ENCODE measurements at regions not wholly inside any gene's neighbourhood (a gene's known extent, or its start where the extent isn't known, plus 50 kb on each side); places are given as distances from the start of the nearest gene placed in this dataset.
"Not testable (repeated sequence)": the region's sequence is repeated elsewhere in the genome, so short reads cannot be mapped to it uniquely, and the experiment has no call there.

DNA sequence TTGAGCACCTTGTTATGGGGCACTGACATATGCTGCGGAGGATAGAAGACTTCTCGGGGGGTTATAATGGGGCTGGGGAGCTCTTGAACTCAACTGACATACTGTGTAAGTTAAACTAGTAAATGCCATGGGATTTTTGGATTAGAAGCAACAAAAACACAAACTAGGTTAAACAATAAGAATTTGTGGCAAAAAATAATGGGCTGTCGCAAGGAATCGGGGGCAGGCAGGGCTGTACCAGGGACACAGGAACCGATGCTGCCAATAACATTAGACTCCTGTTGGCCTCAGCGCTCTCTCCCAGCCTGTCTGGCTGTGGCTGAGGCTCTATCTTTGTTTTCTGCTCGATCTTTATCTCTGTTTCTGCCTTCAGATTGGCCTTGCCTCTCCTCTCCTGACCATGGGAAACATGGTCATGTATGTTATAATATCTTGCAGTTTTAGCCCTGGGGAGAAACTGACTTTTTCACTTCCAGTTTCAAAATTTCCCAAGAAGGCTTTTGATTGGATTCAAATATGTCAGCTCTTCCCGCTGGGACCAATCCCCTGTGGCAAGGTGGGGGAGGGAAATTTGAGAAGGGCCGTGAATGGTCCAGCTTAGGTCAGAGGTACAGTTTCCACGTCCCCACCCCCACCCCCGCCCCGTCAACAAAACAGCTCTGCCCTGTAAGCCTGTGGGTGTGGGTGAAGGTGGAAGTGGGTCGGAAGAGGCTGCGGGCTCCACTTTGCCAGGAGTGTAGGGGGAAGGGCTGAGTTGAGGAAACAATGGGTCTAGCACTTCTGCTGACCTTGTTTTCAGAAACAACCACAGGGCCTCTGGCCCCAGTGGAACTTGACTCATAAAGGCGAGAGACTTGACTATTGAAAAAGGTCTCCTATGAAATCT is 161.1 kb upstream of the TBL1XR1 start:
- DNase-seq (ENCODE audit: low read depth in 2 of 2): peak in 1 of 2 donors; percentile 23

DNA sequence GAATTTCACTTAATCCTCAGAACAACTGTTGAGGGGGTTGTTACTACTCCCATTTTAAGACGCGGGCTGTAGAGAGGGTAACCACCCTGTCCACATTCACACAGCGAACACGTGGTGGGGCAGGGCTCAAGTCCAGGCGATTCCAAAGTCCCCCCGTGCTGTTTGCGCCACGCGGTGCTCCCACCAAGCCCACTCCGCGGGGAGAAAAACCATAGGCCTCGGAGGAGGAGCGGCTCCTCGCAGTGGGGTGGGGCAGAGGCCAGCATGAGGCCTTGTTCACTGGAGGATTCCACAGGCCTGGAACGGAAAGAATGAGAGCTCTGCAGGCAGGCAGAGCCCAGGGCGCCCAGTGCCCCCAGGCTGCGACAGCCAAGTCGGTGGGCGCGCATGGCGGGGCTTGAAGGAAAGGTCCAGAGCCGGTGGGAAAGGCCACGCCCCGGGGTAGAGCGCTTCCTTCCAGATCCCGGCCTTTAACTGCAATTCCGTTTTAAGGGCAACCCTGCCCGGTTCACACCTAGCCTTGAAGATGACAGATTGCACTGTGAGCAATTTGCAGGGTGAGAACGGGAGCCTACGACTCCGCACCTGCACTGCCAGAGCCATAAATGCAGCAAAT is 161.8 kb upstream of the TBL1XR1 start:
- peak in 1 of 2 donors; percentile 4 for DNase-seq (ENCODE audit: low read depth in 2 of 2)

DNA sequence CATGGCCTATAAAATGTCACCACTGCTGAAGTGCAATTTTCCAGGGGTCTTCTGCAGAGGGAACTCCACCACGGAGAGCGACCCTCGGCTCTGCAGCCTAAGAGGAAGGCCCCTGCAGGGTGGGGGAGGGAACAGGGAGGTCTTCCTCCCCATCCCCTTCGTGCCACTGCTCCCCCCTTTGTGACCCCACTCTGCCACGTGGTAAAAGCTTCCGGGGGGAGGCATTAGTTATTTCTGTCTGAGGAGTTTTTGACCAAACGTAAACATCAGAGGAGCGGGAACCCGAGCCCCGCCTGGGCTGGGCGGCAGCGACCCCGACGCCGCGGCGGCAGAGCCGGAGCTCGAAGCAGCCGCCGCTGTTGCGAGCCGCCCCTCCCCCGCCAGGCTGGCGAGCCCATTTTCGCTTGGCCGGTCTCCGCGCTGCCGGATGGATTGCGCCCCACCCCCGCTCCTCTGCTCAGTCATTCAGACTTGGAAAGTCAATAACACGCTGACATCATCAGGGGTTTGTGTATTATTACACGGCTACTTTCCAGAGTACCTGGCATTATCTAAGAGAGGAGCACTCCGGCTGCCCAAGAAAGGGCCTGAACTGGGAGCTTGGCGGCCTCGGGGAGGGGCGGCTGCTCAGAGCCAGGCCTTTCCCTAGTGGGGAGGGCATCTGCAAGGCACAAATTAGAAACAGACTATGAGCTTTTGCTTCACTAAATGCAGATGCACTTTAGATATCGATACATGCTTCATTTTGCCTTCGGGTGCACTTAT is 162.5 kb upstream of the TBL1XR1 start:
- DNase-seq (ENCODE audit: low read depth in 2 of 2): peak; percentile 92 to 96

DNA sequence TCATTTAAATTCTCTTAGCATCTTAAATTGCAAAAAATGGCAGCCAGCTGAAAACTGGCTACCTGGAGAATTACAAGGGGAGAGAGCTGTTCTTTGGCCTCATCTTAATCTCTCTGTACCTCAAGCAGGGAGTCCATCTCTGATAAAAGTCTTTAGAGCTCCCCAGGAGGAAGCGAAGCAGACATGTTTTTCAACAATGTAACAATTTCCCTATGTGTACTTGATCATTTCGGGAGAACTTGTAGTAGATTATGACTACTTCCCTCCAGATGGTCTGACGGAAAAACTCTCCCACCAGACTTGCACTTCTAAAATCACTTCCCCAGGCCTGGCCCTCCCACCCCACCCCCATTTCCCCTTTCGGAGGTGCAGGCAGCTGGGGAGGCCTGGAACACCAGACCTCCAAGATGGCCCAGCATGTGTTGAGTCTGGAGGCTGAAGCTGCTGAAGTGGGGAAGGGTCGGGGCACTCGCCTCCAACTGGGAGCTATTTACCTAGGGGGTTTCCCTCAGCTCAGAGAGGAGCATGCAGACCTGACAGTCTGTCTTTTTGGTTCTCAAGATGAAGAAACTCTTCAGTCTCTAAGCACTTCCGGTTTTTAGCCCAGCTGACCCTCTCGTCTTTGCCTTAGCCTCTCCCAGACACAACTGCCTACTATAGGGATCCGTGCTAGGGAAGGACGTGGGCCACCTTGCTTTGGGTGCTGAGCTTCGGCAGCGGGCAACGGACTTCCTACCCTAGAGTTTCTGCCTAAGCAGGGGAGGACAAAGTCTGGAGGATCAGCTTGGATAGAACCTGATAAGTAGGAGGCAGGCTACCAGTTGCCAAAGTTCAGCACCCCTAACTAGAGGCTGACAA is 164.0 kb upstream of the TBL1XR1 start:
- DNase-seq (ENCODE audit: low read depth in 2 of 2): no peak

DNA sequence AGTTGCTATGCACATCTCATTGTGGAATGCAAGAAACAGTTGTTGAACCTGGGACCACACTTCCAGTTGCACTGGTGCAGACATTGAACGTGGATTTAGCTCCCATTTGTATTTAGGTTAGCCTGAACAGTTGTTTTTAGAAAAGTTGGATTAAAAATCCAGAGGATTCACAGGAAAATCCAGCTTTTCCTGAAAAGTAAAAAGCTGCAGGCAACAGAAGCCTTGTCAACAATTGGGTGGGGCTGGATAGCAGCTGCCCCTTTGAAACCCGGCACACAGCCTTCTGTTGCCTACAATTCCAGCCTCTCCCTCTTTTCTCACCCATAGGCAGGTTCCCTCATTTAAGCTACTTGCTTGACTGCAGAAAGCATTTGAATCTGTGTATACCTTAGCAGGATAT is 165.3 kb upstream of the TBL1XR1 start:
- DNase-seq (ENCODE audit: low read depth in 2 of 2): no peak

DNA sequence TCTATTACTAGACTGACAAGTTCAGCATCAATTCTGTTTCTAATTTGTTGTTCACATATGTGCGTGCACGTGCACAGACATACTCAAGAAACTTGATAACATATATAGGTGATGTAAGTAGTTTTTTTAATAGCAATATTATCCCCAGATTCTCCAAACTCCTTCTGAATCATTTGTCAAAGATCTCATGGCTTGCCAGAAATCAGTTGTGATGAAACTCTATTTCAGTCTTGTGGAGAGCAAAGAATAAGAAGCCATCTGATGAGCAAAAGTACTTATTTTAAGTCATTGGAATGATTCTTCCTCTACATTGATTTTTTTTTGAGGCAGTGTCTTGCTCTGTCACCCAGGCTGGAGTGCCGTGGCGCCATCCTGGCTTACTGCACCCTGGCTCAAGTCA is 167.0 kb upstream of the TBL1XR1 start:
- no peak for DNase-seq (ENCODE audit: low read depth in 2 of 2)

DNA sequence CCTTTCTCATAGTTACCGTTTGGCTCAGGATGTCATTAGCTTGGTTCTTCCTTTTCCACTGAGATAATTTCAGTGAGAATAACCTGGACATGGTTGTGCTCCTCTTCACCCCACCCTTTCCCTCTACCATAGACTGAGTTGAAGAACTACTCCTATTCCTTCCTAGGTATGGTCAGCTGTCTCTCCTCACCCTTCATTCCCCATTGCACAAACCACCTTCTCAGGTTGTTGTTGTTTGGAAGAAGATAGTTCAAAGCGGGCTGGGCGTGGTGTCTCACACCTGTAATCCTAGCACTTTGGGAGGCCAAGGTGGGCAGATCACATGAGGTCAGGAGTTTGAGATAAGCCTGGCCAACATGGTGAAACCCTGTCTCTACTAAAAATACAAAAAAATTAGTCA is 168.0 kb upstream of the TBL1XR1 start:
- DNase-seq (ENCODE audit: low read depth in 2 of 2): not testable (repeated sequence)

DNA sequence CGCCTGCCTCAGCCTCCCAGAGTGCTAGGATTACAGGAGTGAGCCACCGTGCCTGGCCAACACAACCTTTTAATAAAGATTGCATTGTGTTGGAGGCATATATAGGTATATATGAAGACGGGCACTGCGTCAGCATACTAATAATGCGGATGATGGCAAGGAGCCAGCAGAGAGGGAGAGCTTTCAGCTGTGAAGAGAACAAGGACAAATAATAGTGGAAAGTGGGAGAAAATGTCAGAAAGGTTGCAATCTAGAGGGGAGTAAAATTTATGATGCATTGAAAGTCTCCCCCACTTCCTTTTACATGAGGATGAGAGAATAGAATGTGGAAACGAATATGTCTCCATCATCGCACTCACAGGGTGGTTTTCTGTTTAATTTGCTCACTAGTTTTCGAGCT is 170.5 kb upstream of the TBL1XR1 start:
- DNase-seq (ENCODE audit: low read depth in 2 of 2): no peak

DNA sequence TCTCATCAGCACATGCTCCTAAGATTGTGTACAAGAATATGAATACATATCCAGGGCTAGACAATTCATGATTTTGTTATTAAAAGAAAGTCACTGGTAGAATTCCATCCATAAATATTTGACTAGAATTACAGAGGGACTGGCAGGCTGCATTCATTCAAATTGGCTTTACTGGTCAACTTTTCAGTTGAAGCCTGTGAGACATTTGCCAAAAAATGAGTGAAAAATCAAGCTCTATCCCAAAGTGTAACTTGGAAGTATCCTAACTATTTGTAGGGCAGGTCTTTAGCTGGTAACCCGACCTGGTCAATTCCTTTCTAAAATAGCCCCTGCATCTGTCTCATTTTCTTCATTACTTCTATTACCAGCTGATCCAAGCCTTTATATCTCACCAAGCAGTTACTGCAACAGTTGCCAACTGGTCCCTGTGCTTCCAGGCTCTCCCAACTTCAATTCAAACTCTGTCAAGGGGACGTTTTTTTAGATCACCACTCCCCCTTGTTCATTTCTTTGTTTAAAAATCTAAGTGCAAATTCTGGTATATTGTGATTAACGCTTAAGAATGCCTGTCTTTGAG is 173.1 kb upstream of the TBL1XR1 start:
- DNase-seq (ENCODE audit: low read depth in 2 of 2): no peak

DNA sequence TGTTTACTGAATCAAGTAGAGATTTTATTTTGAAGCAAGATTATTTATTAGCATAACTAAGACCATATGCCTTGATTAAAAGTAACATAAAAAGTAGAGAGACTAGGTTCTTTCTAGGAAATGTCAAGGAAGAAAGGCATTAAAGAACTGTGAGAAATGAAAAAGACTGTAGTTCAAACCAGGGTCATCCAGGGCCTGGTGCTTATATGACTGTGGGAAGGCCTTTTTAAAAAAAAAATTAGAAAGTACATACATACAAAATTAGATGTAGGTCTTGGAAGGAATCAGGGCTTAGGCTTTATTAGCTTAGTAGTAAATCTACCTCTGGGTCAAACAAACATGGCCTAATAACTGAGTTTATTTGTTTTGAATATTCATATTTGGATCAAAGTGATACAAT is 173.9 kb upstream of the TBL1XR1 start:
- no peak for DNase-seq (ENCODE audit: low read depth in 2 of 2)

DNA sequence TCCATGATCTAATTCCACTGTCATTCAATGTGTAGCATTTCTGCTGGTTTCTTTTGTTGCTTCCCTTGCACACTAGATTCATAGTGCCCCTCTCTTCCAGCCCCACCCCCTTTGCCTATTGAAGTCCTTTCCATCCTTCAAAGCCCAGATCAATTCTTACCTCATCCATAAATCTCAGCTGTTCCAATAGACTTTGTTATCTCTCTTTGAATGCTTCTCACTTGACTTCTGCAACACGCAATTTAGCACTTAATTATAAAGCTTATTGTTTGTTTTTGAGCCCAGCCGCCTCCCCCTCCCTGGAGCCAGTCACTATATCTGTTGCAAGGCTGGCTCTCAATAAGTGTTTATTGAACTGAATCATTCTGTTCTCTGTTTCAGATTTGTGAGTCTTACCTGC is 174.6 kb upstream of the TBL1XR1 start:
- no peak for DNase-seq (ENCODE audit: low read depth in 2 of 2)

DNA sequence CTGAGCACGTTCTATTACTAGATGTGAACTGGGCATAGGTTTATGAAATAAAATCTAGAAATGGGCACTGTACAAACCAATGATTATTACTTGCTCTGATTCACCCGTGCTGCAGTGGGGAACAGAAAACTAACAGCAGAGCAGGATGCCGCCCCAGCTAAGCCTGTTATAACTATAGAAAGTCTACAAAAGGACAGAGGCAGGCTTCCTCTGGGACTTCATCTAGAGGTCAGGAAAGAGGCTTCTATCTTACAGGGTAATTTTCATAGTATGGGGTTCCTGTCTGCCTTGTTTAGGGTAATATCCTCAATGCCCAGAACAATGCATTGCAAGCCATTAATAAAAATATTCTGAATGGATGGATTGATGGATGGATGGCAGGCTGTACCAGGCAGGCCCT is 177.0 kb upstream of the TBL1XR1 start:
- no peak for DNase-seq (ENCODE audit: low read depth in 2 of 2)

DNA sequence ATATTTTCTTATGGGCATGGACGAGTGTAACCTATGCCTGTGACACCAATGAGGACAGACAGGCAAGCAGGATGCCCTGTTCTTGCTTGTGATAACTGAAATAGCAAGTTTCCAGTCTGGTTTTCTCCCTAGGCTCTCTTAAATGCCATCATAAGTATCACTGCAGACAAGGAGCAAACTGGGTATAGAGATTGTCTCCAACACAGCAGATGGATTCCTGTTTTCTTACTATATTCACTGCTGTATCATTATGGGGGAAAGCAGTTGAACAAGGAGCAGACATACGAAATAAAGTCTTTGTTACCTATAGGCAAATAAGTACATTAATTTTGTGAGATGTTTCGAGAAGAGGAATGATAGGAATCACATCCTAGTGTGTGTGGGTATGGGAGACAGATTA is 178.0 kb upstream of the TBL1XR1 start:
- DNase-seq (ENCODE audit: low read depth in 2 of 2): no peak

DNA sequence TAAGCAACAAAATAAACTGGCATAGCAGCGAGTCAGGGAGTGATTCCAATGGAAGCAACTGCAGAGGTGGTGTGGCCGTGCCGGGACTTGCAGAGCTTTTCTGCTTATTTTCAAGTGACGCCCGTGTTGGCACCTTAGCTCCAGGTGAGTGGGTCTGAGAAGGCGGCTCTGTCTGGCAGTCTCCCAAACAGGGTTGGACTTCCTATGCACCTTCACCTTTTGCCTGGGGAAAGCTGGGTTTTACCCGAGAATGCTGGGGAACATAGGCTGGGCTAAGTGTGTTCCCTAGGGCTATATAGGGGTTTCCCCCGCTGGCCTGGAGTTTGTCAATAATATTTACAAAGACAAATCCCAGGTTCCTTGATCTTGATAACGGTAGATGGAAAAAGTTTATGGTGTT is 179.9 kb upstream of the TBL1XR1 start:
- DNase-seq (ENCODE audit: low read depth in 2 of 2): no peak

DNA sequence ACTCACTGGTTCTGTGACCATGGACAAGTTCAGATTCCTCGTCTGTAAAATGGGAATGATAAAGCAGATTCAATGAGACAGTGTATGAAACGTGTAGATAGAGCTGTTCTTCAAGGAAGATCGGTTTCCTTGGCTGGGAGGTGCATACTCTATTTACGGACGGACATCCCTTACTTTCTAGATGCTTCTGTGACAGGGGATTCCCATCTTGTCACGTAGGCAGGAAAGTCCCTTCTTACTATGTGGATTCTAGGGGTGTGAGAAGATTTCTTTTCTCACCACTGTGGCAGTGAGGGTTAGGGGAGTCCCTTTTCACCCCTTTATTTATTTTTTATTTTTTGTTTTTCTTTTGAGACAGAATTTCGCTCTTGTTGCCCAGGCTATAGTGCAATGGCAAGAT is 180.9 kb upstream of the TBL1XR1 start:
- no peak for DNase-seq (ENCODE audit: low read depth in 2 of 2)

DNA sequence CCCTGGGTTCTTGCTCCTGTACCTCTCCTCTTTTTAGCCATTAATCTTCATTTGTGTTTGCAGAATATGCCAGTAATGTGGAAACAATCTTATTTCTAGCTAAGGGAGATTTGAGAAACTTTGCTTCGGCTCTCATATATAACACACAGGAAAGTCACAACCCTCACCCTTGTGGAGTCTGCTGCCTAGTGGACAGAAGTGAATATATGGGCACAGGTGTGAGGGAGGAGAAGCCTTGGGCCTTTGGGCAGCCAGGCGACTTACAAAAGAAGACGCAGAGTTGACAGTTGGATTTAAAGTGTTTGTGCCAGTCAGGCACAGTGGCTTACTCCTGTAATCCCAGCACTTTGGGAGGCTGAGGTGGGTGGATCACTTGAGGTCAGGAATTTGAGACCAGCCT is 181.8 kb upstream of the TBL1XR1 start:
- DNase-seq (ENCODE audit: low read depth in 2 of 2): no peak

DNA sequence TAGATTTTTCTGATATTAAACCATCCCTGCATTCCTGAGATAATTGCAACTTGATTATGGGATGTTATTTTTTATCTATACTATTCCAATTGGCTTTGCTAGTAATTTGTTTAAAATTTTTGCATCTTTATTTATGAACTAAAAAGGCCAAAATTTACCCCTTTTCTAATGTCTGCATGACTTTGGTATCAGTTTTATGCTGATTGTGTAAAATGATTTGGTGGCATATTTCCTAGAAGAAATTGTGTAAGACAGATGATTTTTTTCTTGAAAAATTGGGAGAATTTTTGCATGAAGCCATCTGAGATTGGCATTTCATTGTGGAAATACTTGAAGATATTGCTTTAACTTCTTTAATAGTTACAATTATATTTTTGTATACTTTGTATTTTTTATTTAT is 183.8 kb upstream of the TBL1XR1 start:
- no peak for DNase-seq (ENCODE audit: low read depth in 2 of 2)

DNA sequence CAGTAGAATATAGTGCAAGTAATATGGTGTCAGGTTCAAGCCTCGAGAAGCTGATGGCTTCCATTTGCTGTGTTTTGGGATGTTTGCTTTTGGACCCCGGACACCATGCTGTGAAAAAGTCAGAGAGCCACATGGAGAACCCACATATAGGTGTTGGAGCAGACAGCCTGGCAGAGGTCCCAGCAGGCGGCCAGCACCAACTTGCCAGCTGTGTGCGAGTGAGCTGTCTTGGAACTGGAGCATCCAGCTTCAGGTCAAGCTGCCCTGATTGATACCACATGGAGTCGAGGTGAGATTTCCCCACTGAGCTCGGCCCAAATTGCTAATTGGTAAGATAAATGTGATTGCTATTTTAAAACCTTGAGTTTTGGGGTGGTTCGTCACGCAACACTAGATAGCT is 185.7 kb upstream of the TBL1XR1 start:
- DNase-seq (ENCODE audit: low read depth in 2 of 2): no peak

DNA sequence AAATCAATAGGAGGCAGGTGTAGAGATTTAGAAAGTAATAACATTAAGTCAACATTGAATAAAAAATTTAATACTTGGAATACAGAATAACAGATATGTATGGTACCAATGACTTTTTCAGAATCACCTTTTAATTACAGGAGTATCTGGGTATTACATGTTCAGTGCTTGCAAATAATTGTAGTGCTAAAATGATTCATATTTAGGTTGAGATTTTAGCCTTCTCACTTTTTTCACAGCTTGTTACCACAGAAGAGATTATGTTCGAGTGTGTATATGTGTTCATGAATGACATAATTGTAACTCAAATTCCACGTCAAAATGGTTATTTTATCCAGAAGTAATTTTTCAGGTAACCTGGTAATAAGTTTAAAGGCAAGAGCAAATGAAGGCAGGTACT is 187.9 kb upstream of the TBL1XR1 start:
- DNase-seq (ENCODE audit: low read depth in 2 of 2): no peak

DNA sequence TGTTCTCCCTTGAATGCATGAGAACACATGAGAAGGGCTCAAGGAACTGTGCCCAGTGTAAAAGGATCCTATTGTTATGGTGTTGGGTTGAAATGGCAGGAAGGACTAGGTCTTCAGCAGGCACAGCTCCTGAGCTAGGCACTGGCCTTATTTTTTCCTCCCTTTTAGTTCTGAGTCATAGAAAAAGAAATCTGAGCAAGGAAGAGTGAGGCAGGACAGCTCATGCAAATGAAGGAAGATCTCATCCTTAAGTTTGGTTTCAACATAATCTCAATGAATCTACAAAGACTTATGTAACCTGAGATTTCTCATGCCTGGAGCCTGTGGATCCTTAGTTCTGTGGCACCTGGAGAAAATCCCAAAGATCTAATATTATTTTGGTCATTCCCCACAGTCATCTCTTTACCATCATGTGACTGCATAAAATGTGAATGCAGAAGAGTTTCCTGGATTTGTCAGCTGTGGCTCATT is 188.6 kb upstream of the TBL1XR1 start:
- DNase-seq (ENCODE audit: low read depth in 2 of 2): no peak

DNA sequence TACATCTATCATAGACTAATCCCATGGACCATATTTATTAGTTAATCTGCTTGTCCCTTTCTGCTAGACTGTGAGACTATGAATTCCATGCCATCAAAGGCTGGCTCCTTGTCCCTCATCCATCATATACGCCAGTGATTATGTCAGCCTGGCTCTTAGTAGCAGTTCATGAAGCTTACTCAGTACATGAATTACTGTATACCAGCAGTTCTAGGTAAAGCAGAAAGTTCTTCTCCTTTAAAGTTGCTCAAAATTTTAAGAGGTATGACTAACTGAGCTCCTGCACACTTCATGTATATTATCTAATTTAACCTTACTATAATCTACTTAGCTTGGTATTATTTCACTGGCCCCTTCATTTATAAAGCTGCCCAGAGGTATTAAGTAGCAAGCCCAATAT is 190.9 kb upstream of the TBL1XR1 start:
- no peak for DNase-seq (ENCODE audit: low read depth in 2 of 2)
